H1 (cell line): ENCODE measurements at regions not wholly inside any gene's neighbourhood (a gene's known extent, or its start where the extent isn't known, plus 50 kb on each side); places are given as distances from the start of the nearest gene placed in this dataset.

Experiments used
- CTCF ChIA-PET: fragments of 300-600 bp; sonication (Branson Sonifier 250); formaldehyde crosslinking; loops from one replicate; lab custom pipeline; 2021; ENCODE audit not compliant: partially characterized antibody; lab: Charles Lee
- POLR2A ChIA-PET: fragments of 300-600 bp; sonication (Branson Sonifier 250); formaldehyde crosslinking; loops from one replicate; lab custom pipeline; 2021; ENCODE audit warnings: inconsistent platforms; ENCODE audit not compliant: partially characterized antibody; lab: Charles Lee
- DNase-seq, 2 experiments: peaks; one replicate each; pipeline versions ENCODE4 v3.0.0 to v3.0.0-alpha.2; 2010 to 2022; ENCODE audit warnings: low spot score in 2 of 2, low read depth in 1 of 2, mixed read lengths in 1 of 2
- FAIRE-seq: peaks from 2 replicates; lab custom pipeline; 2011; peaks lifted over from hg19 to GRCh38; lab: Jason Lieb, UNC
- H2AFZ ChIP-seq: 2 replicates; pipeline ENCODE4 v1.8.1; 2012; ENCODE audit warnings: low read length, inconsistent platforms
- H2AK5ac ChIP-seq: 2 replicates; pipeline ENCODE4 v1.6.1; 2013; ENCODE audit warnings: low read depth, low read length
- H2BK120ac ChIP-seq: replicated peaks from 2 replicates; pipeline ENCODE3; 2013; ENCODE audit warnings: low read depth, low read length, inconsistent platforms
- H2BK12ac ChIP-seq: 2 replicates; pipeline ENCODE4 v1.6.1; 2013; ENCODE audit warnings: low read depth, low read length
- H2BK15ac ChIP-seq: 2 replicates; pipeline ENCODE4 v1.6.1; 2013; ENCODE audit warnings: low read length
- H2BK20ac ChIP-seq: 2 replicates; pipeline ENCODE4 v1.6.1; 2013; ENCODE audit warnings: low read length
- H2BK5ac ChIP-seq: 2 replicates; pipeline ENCODE4 v1.6.1; 2013; ENCODE audit warnings: low read depth, low read length
- H3K14ac ChIP-seq: 2 replicates; pipeline ENCODE4 v1.6.1; 2013; ENCODE audit warnings: inconsistent platforms; ENCODE audit not compliant: insufficient read length
- H3K18ac ChIP-seq: 2 replicates; pipeline ENCODE4 v1.6.1; 2013; ENCODE audit warnings: low read length; ENCODE audit errors: extremely low read depth
- H3K23ac ChIP-seq: 2 replicates; pipeline ENCODE4 v1.6.1; 2013; ENCODE audit warnings: inconsistent platforms; ENCODE audit not compliant: insufficient read length
- H3K23me2 ChIP-seq: 2 replicates; pipeline ENCODE4 v1.6.1; 2013; ENCODE audit warnings: low read depth, low read length
- H3K27ac ChIP-seq: 2 replicates; pipeline ENCODE4 v1.6.1; 2011; ENCODE audit warnings: low read depth, low read length, inconsistent platforms
- H3K27me3 ChIP-seq, 4 experiments: replicated peaks in 1 of 4; 1 replicate in 1 of 4; 2 replicates in 3 of 4; pipeline versions ENCODE4 v1.6.1 to v1.8.1; 2011 to 2013; ENCODE audit warnings: low read length in 3 of 4, mild to moderate bottlenecking in 3 of 4, inconsistent platforms in 2 of 4, mixed read lengths in 2 of 4, moderate library complexity in 1 of 4; ENCODE audit not compliant: control insufficient read depth in 3 of 4, insufficient read depth in 3 of 4; ENCODE audit errors: extremely low read depth in 1 of 4
- H3K36me3 ChIP-seq, 4 experiments: 2 replicates each; pipeline versions ENCODE4 v1.6.1 to v1.8.1; 2011 to 2013; ENCODE audit warnings: mild to moderate bottlenecking in 4 of 4, low read length in 3 of 4, moderate library complexity in 2 of 4, control low read depth in 1 of 4, inconsistent platforms in 1 of 4; ENCODE audit not compliant: insufficient read depth in 4 of 4, control insufficient read depth in 2 of 4
- H3K4ac ChIP-seq: replicated peaks from 2 replicates; pipeline ENCODE3; 2013; ENCODE audit warnings: low read length, low read depth, mixed read lengths, inconsistent platforms; ENCODE audit not compliant: insufficient read length
- H3K4me1 ChIP-seq, 4 experiments: replicated peaks in 1 of 4; 1 replicate in 1 of 4; 2 replicates in 3 of 4; pipeline versions ENCODE4 v1.6.1 to v1.8.1; 2011 to 2013; ENCODE audit warnings: low read length in 3 of 4, inconsistent platforms in 2 of 4, mixed read lengths in 1 of 4; ENCODE audit not compliant: insufficient read depth in 4 of 4, control insufficient read depth in 3 of 4
- H3K4me2 ChIP-seq, 2 experiments: 2 replicates each; pipeline versions ENCODE4 v1.6.1 to v1.8.1; 2011 to 2013; ENCODE audit warnings: low read depth in 2 of 2, low read length in 2 of 2, control low read depth in 1 of 2, inconsistent platforms in 1 of 2, mild to moderate bottlenecking in 1 of 2; ENCODE audit not compliant: insufficient read depth in 1 of 2
- H3K4me3 ChIP-seq, 4 experiments: fragments of 200-600, 300-600 bp in 1 of 4; sonication (generic), shearing (Covaris generic), sonication (Bioruptor Twin) in 1 of 4; 2 replicates each; pipeline versions ENCODE4 v1.5.1 to v1.8.1; 2011 to 2016; ENCODE audit warnings: low read length in 4 of 4, low read depth in 3 of 4, control low read depth in 2 of 4, inconsistent platforms in 2 of 4, mild to moderate bottlenecking in 2 of 4, mixed read lengths in 1 of 4, moderate library complexity in 1 of 4; ENCODE audit not compliant: insufficient read depth in 2 of 4; ENCODE audit errors: extremely low read depth in 1 of 4
- H3K56ac ChIP-seq: replicated peaks from 2 replicates; pipeline ENCODE3; 2013; ENCODE audit warnings: low read depth, mild to moderate bottlenecking, mixed read lengths, low read length, inconsistent platforms; ENCODE audit not compliant: insufficient read length
- H3K79me1 ChIP-seq: 2 replicates; pipeline ENCODE4 v1.6.1; 2013; ENCODE audit warnings: low read depth, low read length, control low read depth
- H3K79me2 ChIP-seq, 2 experiments: 2 replicates each; pipeline versions ENCODE4 v1.6.1 to v1.8.1; 2012 to 2013; ENCODE audit warnings: low read length in 2 of 2, mild to moderate bottlenecking in 2 of 2, inconsistent platforms in 1 of 2; ENCODE audit not compliant: insufficient read depth in 2 of 2, control insufficient read depth in 1 of 2
- H3K9ac ChIP-seq, 4 experiments: replicated peaks in 1 of 4; 1 replicate in 1 of 4; 2 replicates in 3 of 4; pipeline versions ENCODE4 v1.6.1 to v1.8.1; 2011 to 2013; ENCODE audit warnings: low read depth in 3 of 4, low read length in 3 of 4, control low read depth in 2 of 4, mild to moderate bottlenecking in 2 of 4, moderate library complexity in 2 of 4, inconsistent platforms in 1 of 4; ENCODE audit errors: extremely low read depth in 1 of 4
- H3K9me3 ChIP-seq, 2 experiments: 2 replicates each; pipeline versions ENCODE4 v1.6.1 to v1.8.1; 2012 to 2013; ENCODE audit warnings: mild to moderate bottlenecking in 2 of 2, moderate library complexity in 2 of 2, control low read depth in 1 of 2, inconsistent platforms in 1 of 2, low read depth in 1 of 2, low read length in 1 of 2, mixed read lengths in 1 of 2; ENCODE audit not compliant: insufficient read depth in 2 of 2
- H4K20me1 ChIP-seq, 2 experiments: replicated peaks in 1 of 2; 2 replicates each; pipeline versions ENCODE3 to v1.8.1; 2011 to 2013; ENCODE audit warnings: inconsistent platforms in 2 of 2, low read length in 2 of 2, mild to moderate bottlenecking in 1 of 2; ENCODE audit not compliant: insufficient read depth in 2 of 2, control insufficient read depth in 1 of 2
- H4K5ac ChIP-seq: 2 replicates; pipeline ENCODE4 v1.6.1; 2013; ENCODE audit warnings: low read length, low read depth, mixed read lengths, inconsistent platforms; ENCODE audit not compliant: insufficient read length
- H4K8ac ChIP-seq: 2 replicates; pipeline ENCODE4 v1.8.0; 2013; ENCODE audit warnings: mild to moderate bottlenecking, moderate library complexity, low read length, inconsistent platforms; ENCODE audit not compliant: insufficient read depth; ENCODE audit errors: extremely low read depth
- H4K91ac ChIP-seq: replicated peaks from 2 replicates; pipeline ENCODE3; 2013; ENCODE audit warnings: low read length, mixed read lengths, inconsistent platforms; ENCODE audit not compliant: insufficient read length
- ATF2 ChIP-seq: IDR thresholded peaks from 2 replicates; pipeline ENCODE4 v1.6.1; 2012; ENCODE audit warnings: low read length, inconsistent platforms
- BACH1 ChIP-seq: IDR thresholded peaks from 2 replicates; pipeline ENCODE4 v1.6.1; 2012; ENCODE audit warnings: low read length, improper control_type of control experiment
- EZH2 ChIP-seq: fragments of 200-600 bp; sonication (generic); IDR thresholded peaks from 2 replicates; pipeline ENCODE4 v1.7.1; 2012; ENCODE audit warnings: low read depth, mild to moderate bottlenecking, moderate library complexity, low read length, inconsistent platforms; ENCODE audit not compliant: severe bottlenecking
- HDAC6 ChIP-seq: IDR thresholded peaks from one replicate; pipeline ENCODE4 v1.7.1; 2012; ENCODE audit warnings: low read depth, mild to moderate bottlenecking, inconsistent platforms, low read length, moderate library complexity
- JUN ChIP-seq: IDR thresholded peaks from 2 replicates; pipeline ENCODE4 v1.6.1; 2011; ENCODE audit warnings: low read depth, mild to moderate bottlenecking, improper control_type of control experiment, low read length
- KDM5A ChIP-seq: fragments of 200-600 bp; IDR thresholded peaks from 2 replicates; pipeline ENCODE4 v1.7.1; 2012; ENCODE audit warnings: mild to moderate bottlenecking, low read length, inconsistent platforms, mixed read lengths
- POU5F1 ChIP-seq: IDR thresholded peaks from 2 replicates; pipeline ENCODE4 v1.6.1; 2011; ENCODE audit warnings: low read depth, mild to moderate bottlenecking, low read length, moderate library complexity
- RFX5 ChIP-seq: IDR thresholded peaks from 2 replicates; pipeline ENCODE4 v1.6.1; 2011; ENCODE audit warnings: low read depth, low read length, improper control_type of control experiment, borderline replicate concordance
- RXRA ChIP-seq: IDR thresholded peaks from 2 replicates; pipeline ENCODE4 v1.6.1; 2011; ENCODE audit warnings: low read depth, mild to moderate bottlenecking, low read length, moderate library complexity; ENCODE audit not compliant: insufficient read depth
- SP1 ChIP-seq: IDR thresholded peaks from 2 replicates; pipeline ENCODE4 v1.6.1; 2011; ENCODE audit warnings: low read depth, low read length
- TAF1 ChIP-seq: IDR thresholded peaks from 2 replicates; pipeline ENCODE4 v1.6.1; 2011; ENCODE audit warnings: mild to moderate bottlenecking, low read depth, low read length
- WGBS, 2 experiments: shearing (Covaris generic) in 1 of 2; methylation state at CpG; one replicate each; pipeline versions ENCODE4 v1.1.6 to v1.1.7; 2013 to 2015; ENCODE audit warnings: low lambda C conversion rate in 2 of 2, mixed read lengths in 2 of 2, inconsistent platforms in 1 of 2, low coverage in 1 of 2, missing lambda C conversion rate in 1 of 2; ENCODE audit not compliant: insufficient replicate concordance in 2 of 2, insufficient coverage in 1 of 2, insufficient read length in 1 of 2; ENCODE audit errors: extremely low coverage in 1 of 2, missing lambda C conversion rate in 1 of 2; 5-methylcytosine and 5-hydroxymethylcytosine counted together

- Histone ChIP-seq H4K91ac (no peak overlapping the region), H3K36me3 (no peaks in the 10 kb centered on the region; a peak in 1 of 8 replicates), H3K4me3 (no peak overlapping the region), H3K9me3 (peaks cover 0 to 3% of the 10 kb centered on the region in 2 experiments; a peak in 2 of 4 replicates), H3K79me2 (no peaks in the 10 kb centered on the region), H4K20me1 (no peaks in the 10 kb centered on the region), H2AK5ac (no peak overlapping the region), H4K8ac (no peak overlapping the region), H3K23me2 (no peaks in the 10 kb centered on the region), H3K18ac (no peak overlapping the region), H3K27ac (no peak overlapping the region), H3K14ac (no peak overlapping the region), H2BK12ac (no peak overlapping the region), H3K23ac (no peak overlapping the region), H3K4me2 (no peak overlapping the region), H2BK5ac (no peak overlapping the region), H3K4ac (no peak overlapping the region), H3K9ac (no peak overlapping the region), H2BK15ac (no peak overlapping the region), H2BK120ac (no peak overlapping the region), H2BK20ac (no peak overlapping the region), H3K27me3 (no peaks in the 10 kb centered on the region), H4K5ac (no peak overlapping the region), H3K79me1 (no peaks in the 10 kb centered on the region), H2AFZ (no peak overlapping the region), H3K56ac (no peak overlapping the region), H3K4me1 (no peaks in the 10 kb centered on the region)
- no peak for FAIRE-seq
- ChIA-PET CTCF (no interaction called here), POLR2A (no interaction called here)
- DNase-seq: no peak
- 100% methylated on average over 1 of the region's 1 CpG; no CpG with 5 or more reads in 1 of the 2 experiments for WGBS, 2 experiments
- TF ChIP-seq RXRA: no peak
- no peak for TF ChIP-seq SP1
- TF ChIP-seq EZH2: no peak
- TF ChIP-seq KDM5A: no peak
- no peak for TF ChIP-seq POU5F1
- no peak for TF ChIP-seq HDAC6
- no peak for TF ChIP-seq JUN
- TF ChIP-seq BACH1: no peak
- no peak for TF ChIP-seq ATF2
- no peak for TF ChIP-seq RFX5
- TF ChIP-seq TAF1: no peak
Measured at GRCh38 chr5:67695369-67695768, 498.8 kb upstream of the CD180 start.
